ENCODE measurements at regions not wholly inside any gene's neighbourhood (a gene's known extent, or its start where the extent isn't known, plus 50 kb on each side); places are given as distances from the start of the nearest gene placed in this dataset.

DNA sequence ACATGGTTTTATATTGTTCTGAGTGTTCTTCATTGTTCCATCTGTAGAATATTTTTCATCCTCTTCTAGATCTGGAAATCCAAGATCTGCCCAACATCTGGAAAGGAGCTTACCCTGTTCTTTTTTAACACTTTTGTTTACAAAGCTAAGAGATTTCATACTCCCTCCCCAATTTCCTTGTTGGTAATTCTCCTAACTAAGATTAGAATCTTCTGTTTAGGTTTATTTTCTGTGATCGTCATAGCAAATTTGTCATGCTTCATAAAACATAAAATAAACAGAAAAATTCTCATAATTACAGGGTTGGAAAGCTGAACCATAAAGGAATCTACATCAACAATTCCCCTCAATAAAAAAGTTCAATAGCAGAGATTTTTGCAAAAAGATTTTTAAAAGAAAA lies 580.3 kb upstream of the CA10 start:
- no peak overlapping the region for H3K27ac ChIP-seq
- no peak overlapping the region for H3K4me3 ChIP-seq (ENCODE audit: low read depth, low read length)
- no peak for TF ChIP-seq CTCF (IDR thresholded peaks at IDR 0.05; ENCODE audit: low read depth, low read length, missing control alignments)
- DNase-seq: no peak
- H3K27me3 ChIP-seq (replicated peaks): no peaks in the 10 kb centered on the region
- no peaks in the 10 kb centered on the region for H3K36me3 ChIP-seq (replicated peaks)
- in situ Hi-C loops (cut with HindIII; ENCODE audit: low pct_ligation_motif_present, low sequenced_read_pairs): no loop called here

- no peaks in the 10 kb centered on the region for H3K36me3 ChIP-seq (replicated peaks)
- in situ Hi-C loops (cut with HindIII; ENCODE audit: low pct_ligation_motif_present, low sequenced_read_pairs): no loop called here
- TF ChIP-seq CTCF (IDR thresholded peaks at IDR 0.05; ENCODE audit: low read depth, low read length, missing control alignments): no peak
- H3K27me3 ChIP-seq (replicated peaks): no peaks in the 10 kb centered on the region
- no peak for DNase-seq
- H3K4me3 ChIP-seq (ENCODE audit: low read depth, low read length): no peak overlapping the region
- no peak overlapping the region for H3K27ac ChIP-seq
Measured at GRCh38 chr17:52737071-52737470, 578.6 kb upstream of the CA10 start.

DNA sequence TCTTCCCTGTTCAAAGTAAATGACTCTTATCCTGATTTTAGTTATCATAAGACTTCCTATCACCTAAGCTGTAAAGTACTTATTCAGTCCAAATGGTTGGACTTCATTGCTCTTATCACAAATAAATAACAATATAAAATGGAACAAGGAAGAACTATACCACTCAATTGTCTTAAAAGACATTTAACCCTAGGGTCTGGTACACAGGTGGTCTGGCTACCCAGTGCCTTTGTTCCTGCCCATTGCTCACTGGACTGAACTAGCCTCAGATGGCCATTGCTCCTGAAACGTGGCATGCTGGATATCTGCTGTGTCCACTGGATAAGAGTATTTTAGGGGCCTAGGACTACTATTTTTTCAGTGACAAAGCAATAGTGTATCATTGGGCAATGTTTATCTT lies 574.3 kb upstream of the CA10 start:
- in situ Hi-C loops (cut with HindIII; ENCODE audit: low pct_ligation_motif_present, low sequenced_read_pairs): no loop called here
- Histone ChIP-seq H3K27ac (no peak overlapping the region), H3K36me3 (replicated peaks) (no peaks in the 10 kb centered on the region), H3K4me3 (ENCODE audit: low read depth, low read length) (no peak overlapping the region), H3K27me3 (replicated peaks) (no peaks in the 10 kb centered on the region)
- DNase-seq: no peak
- TF ChIP-seq CTCF (IDR thresholded peaks at IDR 0.05; ENCODE audit: low read depth, low read length, missing control alignments): no peak

DNA sequence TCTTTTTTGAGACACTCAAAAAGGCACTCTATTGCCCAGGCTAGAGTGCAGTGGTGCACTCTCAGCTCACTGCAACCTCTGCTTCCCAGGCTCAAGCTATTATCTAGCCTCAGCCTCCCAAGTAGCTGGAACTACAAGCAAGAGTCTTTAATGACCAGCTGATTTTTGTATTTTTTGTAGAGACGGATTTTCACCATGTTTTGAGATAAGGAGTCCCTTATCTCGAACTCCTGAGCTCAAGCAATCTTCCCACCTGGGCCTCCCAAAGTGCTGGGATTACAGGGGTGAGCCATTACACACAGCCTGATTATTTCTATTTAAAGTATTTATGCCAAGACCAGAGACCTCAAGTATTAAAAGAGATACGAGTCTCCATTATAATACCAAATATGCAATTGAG lies 566.1 kb upstream of the CA10 start:
- in situ Hi-C loops (cut with HindIII; ENCODE audit: low pct_ligation_motif_present, low sequenced_read_pairs): no loop called here
- DNase-seq: no peak
- no peak overlapping the region for H3K4me3 ChIP-seq (ENCODE audit: low read depth, low read length)
- H3K36me3 ChIP-seq (replicated peaks): no peaks in the 10 kb centered on the region
- no peaks in the 10 kb centered on the region for H3K27me3 ChIP-seq (replicated peaks)
- no peak overlapping the region for H3K27ac ChIP-seq
- no peak for TF ChIP-seq CTCF (IDR thresholded peaks at IDR 0.05; ENCODE audit: low read depth, low read length, missing control alignments)

- no peak overlapping the region for H3K4me3 ChIP-seq (ENCODE audit: low read depth, low read length)
- H3K27me3 ChIP-seq (replicated peaks): no peaks in the 10 kb centered on the region
- no peaks in the 10 kb centered on the region for H3K36me3 ChIP-seq (replicated peaks)
- no peak for DNase-seq
- no peak for TF ChIP-seq CTCF (IDR thresholded peaks at IDR 0.05; ENCODE audit: low read depth, low read length, missing control alignments)
- in situ Hi-C loops (cut with HindIII; ENCODE audit: low pct_ligation_motif_present, low sequenced_read_pairs): no loop called here
- no peak overlapping the region for H3K27ac ChIP-seq
Measured at GRCh38 chr17:52721910-52722309, 563.4 kb upstream of the CA10 start.

GRCh38 chr17:52710363-52710901 lies 551.9 kb upstream of the CA10 start:
- no peaks in the 10 kb centered on the region for H3K27me3 ChIP-seq (replicated peaks)
- no peak overlapping the region for H3K27ac ChIP-seq
- no peak overlapping the region for H3K4me3 ChIP-seq (ENCODE audit: low read depth, low read length)
- TF ChIP-seq CTCF (IDR thresholded peaks at IDR 0.05; ENCODE audit: low read depth, low read length, missing control alignments): no peak
- in situ Hi-C loops (cut with HindIII; ENCODE audit: low pct_ligation_motif_present, low sequenced_read_pairs): no loop called here
- DNase-seq: no peak
- no peaks in the 10 kb centered on the region for H3K36me3 ChIP-seq (replicated peaks)
